ENCODE measurements at regions not wholly inside any gene's neighbourhood (a gene's known extent, or its start where the extent isn't known, plus 50 kb on each side); places are given as distances from the start of the nearest gene placed in this dataset.
A peak's percentile ranks its signal among the peaks of the same experiment; 100 is the strongest.
"Not testable (repeated sequence)": the region's sequence is repeated elsewhere in the genome, so short reads cannot be mapped to it uniquely, and the experiment has no call there.

DNA sequence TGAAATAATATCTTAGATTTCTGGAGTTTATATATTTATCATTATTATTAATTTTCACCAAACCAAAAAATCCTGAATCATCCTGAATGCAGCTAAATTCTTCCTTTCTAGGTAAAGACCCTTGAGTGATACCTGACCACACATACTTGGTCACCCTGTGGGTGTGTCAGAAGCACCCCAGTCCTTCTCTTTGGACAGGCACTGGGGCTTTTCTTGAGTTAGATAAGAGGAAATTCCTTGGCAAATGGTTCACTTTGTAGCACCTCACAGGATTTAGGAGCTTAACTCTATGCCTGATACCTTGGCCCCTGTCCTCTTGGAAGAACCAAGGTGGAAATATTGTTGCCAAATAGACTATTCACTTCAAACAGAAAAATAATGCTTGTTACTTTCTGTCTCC, 69.6 kb upstream of the PNPLA4 start:
- Histone ChIP-seq H3K4me3 (ENCODE audit: control insufficient read depth in 1 of 7, extremely low read depth in 1 of 7, insufficient read depth in 4 of 7, low read depth in 2 of 7, low read length in 6 of 7) (no peak overlapping the region), H3K27ac (ENCODE audit: insufficient read depth in 1 of 2, low read depth in 1 of 2, low read length in 2 of 2, poor library complexity in 1 of 2, severe bottlenecking in 2 of 2) (no peak overlapping the region), H3K9me3 (ENCODE audit: control extremely low read depth in 1 of 5, control insufficient read depth in 4 of 5, insufficient read depth in 2 of 5, low read depth in 1 of 5, low read length in 4 of 5) (no peaks in the 10 kb centered on the region), H3K27me3 (replicated peaks in 2 of 5; ENCODE audit: control insufficient read depth in 4 of 5, insufficient read depth in 5 of 5, low read length in 4 of 5) (no peaks in the 10 kb centered on the region), H3K4me1 (ENCODE audit: control extremely low read depth in 1 of 4, control insufficient read depth in 4 of 4, insufficient read depth in 4 of 4, low read length in 3 of 4) (no peaks in the 10 kb centered on the region), H3K36me3 (ENCODE audit: control insufficient read depth in 4 of 4, insufficient read depth in 4 of 4, low read length in 3 of 4) (no peaks in the 10 kb centered on the region)
- no peak for DNase-seq
- POLR2A ChIA-PET: no interaction called here
- CTCF ChIA-PET: no interaction called here

DNA sequence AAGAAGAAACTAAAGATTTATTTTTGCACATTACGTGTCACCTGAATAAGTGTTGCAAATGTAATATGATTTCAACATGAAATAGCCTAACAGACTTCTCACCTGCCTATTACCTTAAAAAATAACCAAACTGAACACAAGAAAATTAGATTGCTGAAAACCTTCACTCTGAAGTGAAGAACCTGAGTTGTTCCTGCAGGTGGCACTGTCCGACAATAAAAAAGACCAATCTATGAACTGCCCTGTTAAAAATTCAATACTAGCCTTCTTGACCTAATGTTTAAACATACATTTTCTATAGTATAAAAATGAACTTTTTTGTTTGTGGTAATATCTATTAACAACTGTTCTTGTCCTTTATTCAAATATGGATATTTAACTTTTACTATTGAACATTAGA, 69.2 kb upstream of the PNPLA4 start:
- peak; percentile 34 to 71 (median 58) for DNase-seq
- Histone ChIP-seq H3K36me3 (ENCODE audit: control insufficient read depth in 4 of 4, insufficient read depth in 4 of 4, low read length in 3 of 4) (no peaks in the 10 kb centered on the region), H3K4me1 (ENCODE audit: control extremely low read depth in 1 of 4, control insufficient read depth in 4 of 4, insufficient read depth in 4 of 4, low read length in 3 of 4) (no peaks in the 10 kb centered on the region), H3K27me3 (replicated peaks in 2 of 5; ENCODE audit: control insufficient read depth in 4 of 5, insufficient read depth in 5 of 5, low read length in 4 of 5) (no peaks in the 10 kb centered on the region), H3K9me3 (ENCODE audit: control extremely low read depth in 1 of 5, control insufficient read depth in 4 of 5, insufficient read depth in 2 of 5, low read depth in 1 of 5, low read length in 4 of 5) (no peaks in the 10 kb centered on the region), H3K4me3 (ENCODE audit: control insufficient read depth in 1 of 7, extremely low read depth in 1 of 7, insufficient read depth in 4 of 7, low read depth in 2 of 7, low read length in 6 of 7) (no peak overlapping the region), H3K27ac (ENCODE audit: insufficient read depth in 1 of 2, low read depth in 1 of 2, low read length in 2 of 2, poor library complexity in 1 of 2, severe bottlenecking in 2 of 2) (no peak overlapping the region)
- no CpG with 5 or more reads among the region's 2 CpGs for WGBS (ENCODE audit: insufficient coverage)
- POLR2A ChIA-PET: no interaction called here
- CTCF ChIA-PET: no interaction called here

DNA sequence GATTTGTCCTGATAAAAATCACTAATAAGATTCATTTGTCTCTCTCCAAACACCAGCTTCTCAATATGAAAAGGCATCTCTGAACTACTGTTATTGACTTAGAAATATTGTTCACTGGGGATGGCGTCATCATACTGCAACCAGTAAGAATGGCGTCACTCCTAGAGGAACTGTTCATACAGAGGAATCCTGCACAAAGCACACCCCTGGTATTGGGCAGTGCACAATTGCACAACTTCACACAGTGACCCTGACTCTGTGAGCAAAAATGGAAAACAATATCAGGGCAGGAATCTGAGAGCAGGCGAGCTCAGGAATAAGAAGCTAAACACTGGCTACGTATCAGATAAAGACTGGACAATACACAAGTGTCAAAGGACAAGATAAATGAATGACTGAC, 66.7 kb upstream of the PNPLA4 start:
- WGBS (ENCODE audit: insufficient coverage): 98% methylated on average over 4 of the region's 4 CpGs
- ChIA-PET CTCF (interaction anchor here (1.3 kb wide), 1 partner anchor 746 kb away, joined by 5 read pairs; no protein-coding TSS in a partner anchor), POLR2A (no interaction called here)
- Histone ChIP-seq H3K27ac (ENCODE audit: insufficient read depth in 1 of 2, low read depth in 1 of 2, low read length in 2 of 2, poor library complexity in 1 of 2, severe bottlenecking in 2 of 2) (no peak overlapping the region), H3K9me3 (ENCODE audit: control extremely low read depth in 1 of 5, control insufficient read depth in 4 of 5, insufficient read depth in 2 of 5, low read depth in 1 of 5, low read length in 4 of 5) (no peaks in the 10 kb centered on the region), H3K4me1 (ENCODE audit: control extremely low read depth in 1 of 4, control insufficient read depth in 4 of 4, insufficient read depth in 4 of 4, low read length in 3 of 4) (no peaks in the 10 kb centered on the region), H3K36me3 (ENCODE audit: control insufficient read depth in 4 of 4, insufficient read depth in 4 of 4, low read length in 3 of 4) (no peaks in the 10 kb centered on the region), H3K27me3 (replicated peaks in 2 of 5; ENCODE audit: control insufficient read depth in 4 of 5, insufficient read depth in 5 of 5, low read length in 4 of 5) (no peaks in the 10 kb centered on the region), H3K4me3 (ENCODE audit: control insufficient read depth in 1 of 7, extremely low read depth in 1 of 7, insufficient read depth in 4 of 7, low read depth in 2 of 7, low read length in 6 of 7) (no peak overlapping the region)
- DNase-seq: no peak

DNA sequence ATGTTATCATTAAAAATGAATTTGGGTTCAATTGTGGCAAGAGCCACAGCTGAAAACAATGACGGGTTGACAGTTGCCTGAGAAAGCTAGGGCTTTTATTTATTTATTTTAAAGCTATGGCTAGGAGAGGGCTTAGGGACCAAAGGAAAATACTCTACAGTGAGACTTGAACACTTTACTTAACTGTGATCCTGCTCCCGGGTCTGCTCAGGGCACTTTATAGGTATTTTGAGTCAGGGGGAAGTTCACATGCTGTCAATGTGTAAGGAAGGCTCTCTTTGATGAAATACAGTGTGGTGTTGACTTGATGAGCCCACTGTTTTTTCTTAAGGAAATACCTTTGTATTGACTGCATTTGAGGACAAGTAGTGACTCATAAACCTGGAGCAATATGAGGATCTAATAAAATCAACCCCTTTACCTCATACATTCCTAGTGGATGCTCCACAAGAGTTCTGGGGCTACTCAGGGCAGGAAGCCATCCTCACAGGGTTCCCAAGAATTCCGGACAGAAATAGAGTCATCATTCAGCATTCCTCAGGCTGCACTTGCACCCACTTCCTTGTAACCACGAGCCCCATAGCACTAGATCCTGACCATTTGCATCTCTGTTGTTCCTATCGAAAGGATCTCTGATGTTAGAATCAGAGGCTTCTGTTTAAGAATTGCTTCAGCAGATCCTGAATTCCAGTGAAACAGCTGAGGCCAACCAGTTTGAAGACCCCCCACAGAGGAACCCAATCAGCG, 61.0 kb upstream of the PNPLA4 start:
- CTCF ChIA-PET; DNase-seq; H3K4me1 ChIP-seq (ENCODE audit: control extremely low read depth in 1 of 4, control insufficient read depth in 4 of 4, insufficient read depth in 4 of 4, low read length in 3 of 4); H3K27me3 ChIP-seq (replicated peaks in 2 of 5; ENCODE audit: control insufficient read depth in 4 of 5, insufficient read depth in 5 of 5, low read length in 4 of 5); H3K36me3 ChIP-seq (ENCODE audit: control insufficient read depth in 4 of 4, insufficient read depth in 4 of 4, low read length in 3 of 4); H3K4me3 ChIP-seq (ENCODE audit: control insufficient read depth in 1 of 7, extremely low read depth in 1 of 7, insufficient read depth in 4 of 7, low read depth in 2 of 7, low read length in 6 of 7); POLR2A ChIA-PET; H3K27ac ChIP-seq (ENCODE audit: insufficient read depth in 1 of 2, low read depth in 1 of 2, low read length in 2 of 2, poor library complexity in 1 of 2, severe bottlenecking in 2 of 2); H3K9me3 ChIP-seq (ENCODE audit: control extremely low read depth in 1 of 5, control insufficient read depth in 4 of 5, insufficient read depth in 2 of 5, low read depth in 1 of 5, low read length in 4 of 5): not testable (repeated sequence)
- WGBS (ENCODE audit: insufficient coverage): 100% methylated on average over 2 of the region's 6 CpGs

GRCh38 chrX:7987160-7988012, 60.2 kb upstream of the PNPLA4 start:
- Histone ChIP-seq H3K4me3 (ENCODE audit: control insufficient read depth in 1 of 7, extremely low read depth in 1 of 7, insufficient read depth in 4 of 7, low read depth in 2 of 7, low read length in 6 of 7) (no peak overlapping the region), H3K36me3 (ENCODE audit: control insufficient read depth in 4 of 4, insufficient read depth in 4 of 4, low read length in 3 of 4) (no peaks in the 10 kb centered on the region), H3K27me3 (replicated peaks in 2 of 5; ENCODE audit: control insufficient read depth in 4 of 5, insufficient read depth in 5 of 5, low read length in 4 of 5) (no peaks in the 10 kb centered on the region), H3K27ac (ENCODE audit: insufficient read depth in 1 of 2, low read depth in 1 of 2, low read length in 2 of 2, poor library complexity in 1 of 2, severe bottlenecking in 2 of 2) (no peak overlapping the region), H3K9me3 (ENCODE audit: control extremely low read depth in 1 of 5, control insufficient read depth in 4 of 5, insufficient read depth in 2 of 5, low read depth in 1 of 5, low read length in 4 of 5) (no peaks in the 10 kb centered on the region), H3K4me1 (ENCODE audit: control extremely low read depth in 1 of 4, control insufficient read depth in 4 of 4, insufficient read depth in 4 of 4, low read length in 3 of 4) (peaks cover 0 to 8% (median 7%) of the 10 kb centered on the region in 4 experiments)
- CTCF ChIA-PET: no interaction called here
- DNase-seq: peak; percentile 1 to 63 (median 52)
- POLR2A ChIA-PET: no interaction called here
- WGBS (ENCODE audit: insufficient coverage): 50% methylated on average over 1 of the region's 6 CpGs

DNA sequence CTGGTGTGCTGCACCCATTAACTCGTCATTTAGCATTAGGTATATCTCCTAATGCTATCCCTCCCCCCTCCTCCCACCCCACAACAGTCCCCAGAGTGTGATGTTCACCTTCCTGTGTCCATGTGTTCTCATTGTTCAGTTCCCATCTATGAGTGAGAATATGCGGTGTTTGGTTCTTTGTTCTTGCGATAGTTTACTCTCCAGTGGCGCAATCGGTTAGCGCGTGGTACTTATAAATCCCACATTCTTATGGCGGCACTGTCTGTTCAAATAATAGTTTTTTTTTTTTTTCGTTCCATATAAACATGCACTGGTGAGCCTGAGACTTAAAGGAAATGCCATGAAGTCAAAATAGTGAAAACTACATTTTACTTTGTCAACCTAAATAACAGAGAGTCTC, 59.5 kb upstream of the PNPLA4 start:
- H3K27ac ChIP-seq (ENCODE audit: insufficient read depth in 1 of 2, low read depth in 1 of 2, low read length in 2 of 2, poor library complexity in 1 of 2, severe bottlenecking in 2 of 2); H3K4me1 ChIP-seq (ENCODE audit: control extremely low read depth in 1 of 4, control insufficient read depth in 4 of 4, insufficient read depth in 4 of 4, low read length in 3 of 4); H3K27me3 ChIP-seq (replicated peaks in 2 of 5; ENCODE audit: control insufficient read depth in 4 of 5, insufficient read depth in 5 of 5, low read length in 4 of 5); POLR2A ChIA-PET; CTCF ChIA-PET; H3K36me3 ChIP-seq (ENCODE audit: control insufficient read depth in 4 of 4, insufficient read depth in 4 of 4, low read length in 3 of 4); H3K9me3 ChIP-seq (ENCODE audit: control extremely low read depth in 1 of 5, control insufficient read depth in 4 of 5, insufficient read depth in 2 of 5, low read depth in 1 of 5, low read length in 4 of 5); H3K4me3 ChIP-seq (ENCODE audit: control insufficient read depth in 1 of 7, extremely low read depth in 1 of 7, insufficient read depth in 4 of 7, low read depth in 2 of 7, low read length in 6 of 7); DNase-seq: not testable (repeated sequence)
- no CpG with 5 or more reads among the region's 9 CpGs for WGBS (ENCODE audit: insufficient coverage)

GRCh38 chrX:7985568-7985967, 58.4 kb upstream of the PNPLA4 start:
- no peak for DNase-seq
- Histone ChIP-seq H3K4me1 (ENCODE audit: control extremely low read depth in 1 of 4, control insufficient read depth in 4 of 4, insufficient read depth in 4 of 4, low read length in 3 of 4) (peaks cover 0 to 8% (median 7%) of the 10 kb centered on the region in 4 experiments), H3K27me3 (replicated peaks in 2 of 5; ENCODE audit: control insufficient read depth in 4 of 5, insufficient read depth in 5 of 5, low read length in 4 of 5) (no peaks in the 10 kb centered on the region), H3K27ac (ENCODE audit: insufficient read depth in 1 of 2, low read depth in 1 of 2, low read length in 2 of 2, poor library complexity in 1 of 2, severe bottlenecking in 2 of 2) (no peak overlapping the region), H3K36me3 (ENCODE audit: control insufficient read depth in 4 of 4, insufficient read depth in 4 of 4, low read length in 3 of 4) (no peaks in the 10 kb centered on the region), H3K4me3 (ENCODE audit: control insufficient read depth in 1 of 7, extremely low read depth in 1 of 7, insufficient read depth in 4 of 7, low read depth in 2 of 7, low read length in 6 of 7) (no peak overlapping the region), H3K9me3 (ENCODE audit: control extremely low read depth in 1 of 5, control insufficient read depth in 4 of 5, insufficient read depth in 2 of 5, low read depth in 1 of 5, low read length in 4 of 5) (no peaks in the 10 kb centered on the region)
- CTCF ChIA-PET: no interaction called here
- POLR2A ChIA-PET: no interaction called here

All from common myeloid progenitor, CD34-positive (primary cell).